ENCODE measurements at regions not wholly inside any gene's neighbourhood (a gene's known extent, or its start where the extent isn't known, plus 50 kb on each side); places are given as distances from the start of the nearest gene placed in this dataset.

GRCh38 chr2:155157065-155157464, 458.6 kb downstream of the KCNJ3 start:
- Histone ChIP-seq H3K4me3 (no peak overlapping the region), H3K27ac (no peak overlapping the region), H3K27me3 (no peaks in the 10 kb centered on the region), H3K9me3 (no peaks in the 10 kb centered on the region), H3K36me3 (no peaks in the 10 kb centered on the region), H3K4me1 (no peaks in the 10 kb centered on the region)
- WGBS, 2 donors = 71 to 73% methylated on average over 3 of the region's 3 CpGs
- no peak for DNase-seq
- intact Hi-C loops (cut with DNase I) = no loop called here
- TF ChIP-seq EP300 (IDR thresholded peaks at IDR 0.05) (no peak), POLR2AphosphoS5 (IDR thresholded peaks at IDR 0.05) (no peak), POLR2A (IDR thresholded peaks at IDR 0.05) (no peak)
- TF ChIP-seq, protein P1, sequence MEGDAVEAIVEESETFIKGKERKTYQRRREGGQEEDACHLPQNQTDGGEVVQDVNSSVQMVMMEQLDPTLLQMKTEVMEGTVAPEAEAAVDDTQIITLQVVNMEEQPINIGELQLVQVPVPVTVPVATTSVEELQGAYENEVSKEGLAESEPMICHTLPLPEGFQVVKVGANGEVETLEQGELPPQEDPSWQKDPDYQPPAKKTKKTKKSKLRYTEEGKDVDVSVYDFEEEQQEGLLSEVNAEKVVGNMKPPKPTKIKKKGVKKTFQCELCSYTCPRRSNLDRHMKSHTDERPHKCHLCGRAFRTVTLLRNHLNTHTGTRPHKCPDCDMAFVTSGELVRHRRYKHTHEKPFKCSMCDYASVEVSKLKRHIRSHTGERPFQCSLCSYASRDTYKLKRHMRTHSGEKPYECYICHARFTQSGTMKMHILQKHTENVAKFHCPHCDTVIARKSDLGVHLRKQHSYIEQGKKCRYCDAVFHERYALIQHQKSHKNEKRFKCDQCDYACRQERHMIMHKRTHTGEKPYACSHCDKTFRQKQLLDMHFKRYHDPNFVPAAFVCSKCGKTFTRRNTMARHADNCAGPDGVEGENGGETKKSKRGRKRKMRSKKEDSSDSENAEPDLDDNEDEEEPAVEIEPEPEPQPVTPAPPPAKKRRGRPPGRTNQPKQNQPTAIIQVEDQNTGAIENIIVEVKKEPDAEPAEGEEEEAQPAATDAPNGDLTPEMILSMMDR (IDR thresholded peaks at IDR 0.05) = no peak

DNA sequence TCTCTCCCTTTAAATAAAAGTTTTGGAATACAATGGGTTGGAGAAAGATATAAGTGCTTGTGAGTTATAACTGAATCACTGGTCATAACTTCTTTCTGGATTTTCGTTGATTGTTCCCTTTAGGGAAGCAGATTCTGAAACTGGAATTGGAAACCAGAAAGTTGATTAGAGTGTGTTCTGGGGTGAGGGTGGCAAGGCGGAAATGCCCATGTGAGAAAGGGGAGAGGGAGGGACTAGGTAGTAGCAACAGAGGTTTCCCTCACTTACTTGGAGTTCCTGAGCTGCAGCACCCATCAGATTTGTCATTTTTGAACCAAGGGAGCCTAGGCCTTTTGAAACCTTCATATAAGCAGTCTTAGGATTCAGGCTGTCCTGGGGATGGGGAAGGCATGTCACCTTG, 453.4 kb downstream of the KCNJ3 start:
- no peaks in the 10 kb centered on the region for H3K27me3 ChIP-seq
- no peaks in the 10 kb centered on the region for H3K36me3 ChIP-seq
- no peak overlapping the region for H3K27ac ChIP-seq
- H3K9me3 ChIP-seq = no peaks in the 10 kb centered on the region
- TF ChIP-seq EP300 (IDR thresholded peaks at IDR 0.05) = no peak
- no peak for TF ChIP-seq POLR2A (IDR thresholded peaks at IDR 0.05)
- TF ChIP-seq, protein P1 (IDR thresholded peaks at IDR 0.05) = no peak
- TF ChIP-seq POLR2AphosphoS5 (IDR thresholded peaks at IDR 0.05) = no peak
- 71 to 81% methylated on average over 2 of the region's 2 CpGs for WGBS, 2 donors
- H3K4me3 ChIP-seq = no peak overlapping the region
- DNase-seq = no peak
- no peaks in the 10 kb centered on the region for H3K4me1 ChIP-seq
- intact Hi-C loops (cut with DNase I) = no loop called here

- no peaks in the 10 kb centered on the region for H3K4me1 ChIP-seq
- no peak for DNase-seq
- intact Hi-C loops (cut with DNase I) = no loop called here
- no peaks in the 10 kb centered on the region for H3K9me3 ChIP-seq
- H3K27me3 ChIP-seq = no peaks in the 10 kb centered on the region
- TF ChIP-seq, protein P1 (IDR thresholded peaks at IDR 0.05) = no peak
- TF ChIP-seq POLR2A (IDR thresholded peaks at IDR 0.05) (no peak), EP300 (IDR thresholded peaks at IDR 0.05) (no peak), POLR2AphosphoS5 (IDR thresholded peaks at IDR 0.05) (no peak)
- no peaks in the 10 kb centered on the region for H3K36me3 ChIP-seq
- H3K27ac ChIP-seq = no peak overlapping the region
- H3K4me3 ChIP-seq = no peak overlapping the region
Measured at GRCh38 chr2:155151472-155151871, 453.0 kb downstream of the KCNJ3 start.

- no peak for TF ChIP-seq POLR2AphosphoS5 (IDR thresholded peaks at IDR 0.05)
- Histone ChIP-seq H3K27me3 (no peaks in the 10 kb centered on the region), H3K4me1 (no peaks in the 10 kb centered on the region), H3K9me3 (no peaks in the 10 kb centered on the region), H3K36me3 (no peaks in the 10 kb centered on the region), H3K27ac (no peak overlapping the region), H3K4me3 (no peak overlapping the region)
- intact Hi-C loops (cut with DNase I) = no loop called here
- WGBS, 2 donors = 40 to 46% methylated on average over 3 of the region's 3 CpGs
- DNase-seq = no peak
Measured at GRCh38 chr2:155145758-155146229, 447.3 kb downstream of the KCNJ3 start.

DNA sequence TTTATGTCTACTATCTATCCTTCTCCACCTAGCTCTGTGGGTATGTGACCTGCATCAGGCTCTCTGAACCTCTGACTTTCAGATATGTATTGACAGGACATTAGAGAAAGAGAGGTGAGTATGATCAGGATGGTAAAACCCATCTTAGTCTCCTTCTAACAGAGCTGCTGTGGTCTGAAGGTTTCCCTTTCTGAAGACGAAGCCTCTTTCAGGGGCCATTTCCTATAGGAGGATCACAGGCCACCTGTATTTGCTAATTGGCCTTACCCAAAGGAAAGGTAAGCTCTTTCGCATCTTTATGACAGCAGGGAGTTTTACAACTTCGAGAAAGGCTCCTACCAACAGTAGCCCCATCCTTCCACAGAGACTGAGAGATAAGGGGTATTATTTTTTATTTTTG, 442.9 kb downstream of the KCNJ3 start:
- H3K9me3 ChIP-seq = no peaks in the 10 kb centered on the region
- no peak overlapping the region for H3K27ac ChIP-seq
- no peaks in the 10 kb centered on the region for H3K4me1 ChIP-seq
- intact Hi-C loops (cut with DNase I) = no loop called here
- 46 to 75% methylated on average over 3 of the region's 3 CpGs for WGBS, 2 donors
- no peak for DNase-seq
- H3K27me3 ChIP-seq = no peaks in the 10 kb centered on the region
- TF ChIP-seq POLR2A (IDR thresholded peaks at IDR 0.05) (no peak), POLR2AphosphoS5 (IDR thresholded peaks at IDR 0.05) (no peak), EP300 (IDR thresholded peaks at IDR 0.05) (no peak)
- TF ChIP-seq, protein P1 (IDR thresholded peaks at IDR 0.05) = no peak
- no peaks in the 10 kb centered on the region for H3K36me3 ChIP-seq
- no peak overlapping the region for H3K4me3 ChIP-seq

All from sigmoid colon (tissue), 6 donors.